Keratinocyte (primary cell): ENCODE measurements at regions not wholly inside any gene's neighbourhood (a gene's known extent, or its start where the extent isn't known, plus 50 kb on each side); places are given as distances from the start of the nearest gene placed in this dataset.
A peak's percentile ranks its signal among the peaks of the same experiment; 100 is the strongest.

Source experiments
- DNase-seq: peaks from one replicate; pipeline ENCODE4 v3.0.0-alpha.2; 2011; ENCODE audit warnings: low read depth, missing footprints, low spot score
- FAIRE-seq: peaks from 2 replicates; lab custom pipeline; 2011; peaks lifted over from hg19 to GRCh38; lab: Jason Lieb, UNC
- H2AFZ ChIP-seq: 2 replicates; pipeline ENCODE4 v1.6.0; 2012; ENCODE audit warnings: low read length, control low read depth, inconsistent platforms; ENCODE audit not compliant: control insufficient read depth
- H3K27ac ChIP-seq: 2 replicates; pipeline ENCODE4 v1.5.1; 2011; ENCODE audit warnings: low read length; ENCODE audit not compliant: control insufficient read depth, insufficient read depth
- H3K27me3 ChIP-seq: 3 replicates; pipeline ENCODE4 v1.6.0; 2011; ENCODE audit warnings: low read length; ENCODE audit not compliant: control insufficient read depth, insufficient read depth; ENCODE audit errors: extremely low read depth
- H3K36me3 ChIP-seq, 2 experiments: 2 replicates in 1 of 2; 3 replicates in 1 of 2; pipeline ENCODE4 v1.5.1; 2011; ENCODE audit warnings: low read length in 2 of 2, mild to moderate bottlenecking in 1 of 2; ENCODE audit not compliant: control insufficient read depth in 2 of 2, insufficient read depth in 2 of 2; ENCODE audit errors: extremely low read depth in 1 of 2
- H3K4me1 ChIP-seq: 3 replicates; pipeline ENCODE4 v1.5.1; 2011; ENCODE audit warnings: low read length; ENCODE audit not compliant: control insufficient read depth, insufficient read depth; ENCODE audit errors: extremely low read depth
- H3K4me2 ChIP-seq: 3 replicates; pipeline ENCODE4 v1.6.0; 2011; ENCODE audit warnings: low read depth, low read length; ENCODE audit not compliant: control insufficient read depth, insufficient read depth; ENCODE audit errors: extremely low read depth
- H3K4me3 ChIP-seq, 3 experiments: fragments of 200-600 bp in 1 of 3; sonication (generic) in 1 of 3; 2 replicates in 2 of 3; 3 replicates in 1 of 3; pipeline ENCODE4 v1.5.1; 2011 to 2016; ENCODE audit warnings: low read length in 3 of 3, mild to moderate bottlenecking in 3 of 3, control low read depth in 2 of 3, inconsistent platforms in 1 of 3, low read depth in 1 of 3, mixed read lengths in 1 of 3, mixed run types in 1 of 3, moderate library complexity in 1 of 3; ENCODE audit not compliant: control insufficient read depth in 2 of 3, insufficient read depth in 2 of 3; ENCODE audit errors: extremely low read depth in 1 of 3
- H3K79me2 ChIP-seq: 2 replicates; pipeline ENCODE4 v1.6.0; 2012; ENCODE audit warnings: low read length; ENCODE audit not compliant: control insufficient read depth, insufficient read depth
- H3K9ac ChIP-seq: 3 replicates; pipeline ENCODE4 v1.6.0; 2011; ENCODE audit warnings: low read length; ENCODE audit not compliant: control insufficient read depth, insufficient read depth; ENCODE audit errors: extremely low read depth
- H3K9me1 ChIP-seq: 3 replicates; pipeline ENCODE4 v1.6.0; 2011; ENCODE audit warnings: low read length; ENCODE audit not compliant: control insufficient read depth, insufficient read depth; ENCODE audit errors: extremely low read depth
- H3K9me3 ChIP-seq: 2 replicates; pipeline ENCODE4 v1.5.1; 2012; ENCODE audit warnings: low read depth, low read length; ENCODE audit not compliant: control insufficient read depth
- H4K20me1 ChIP-seq: 3 replicates; pipeline ENCODE4 v1.6.0; 2011; ENCODE audit warnings: low read length; ENCODE audit not compliant: control insufficient read depth, insufficient read depth; ENCODE audit errors: extremely low read depth
- EZH2 ChIP-seq: IDR thresholded peaks from one replicate; pipeline ENCODE4 v1.6.1; 2012; ENCODE audit warnings: inconsistent platforms, mild to moderate bottlenecking, low read length, moderate library complexity
- dilution Hi-C: fragments of 300-500 bp; cut with MboI; formaldehyde crosslinking; loops from one replicate; pipeline ENCODE4 v1.7.0; 2020; ENCODE audit warnings: low sequenced_read_pairs; ENCODE audit not compliant: extremely low pct_ligation_motif_present
- TF ChIP-seq, protein P1 (sequence below), 3 experiments: IDR thresholded peaks in 1 of 3; conservative IDR thresholded peaks in 1 of 3; optimal IDR thresholded peaks in 1 of 3; 2 replicates in 2 of 3; 3 replicates in 1 of 3; pipeline versions ENCODE3 to v1.5.1; 2011; ENCODE audit warnings: low read length in 3 of 3, mild to moderate bottlenecking in 3 of 3, moderate library complexity in 2 of 3, control low read depth in 1 of 3, inconsistent platforms in 1 of 3; ENCODE audit not compliant: insufficient read depth in 2 of 3; ENCODE audit errors: extremely low read depth in 1 of 3

DNA sequence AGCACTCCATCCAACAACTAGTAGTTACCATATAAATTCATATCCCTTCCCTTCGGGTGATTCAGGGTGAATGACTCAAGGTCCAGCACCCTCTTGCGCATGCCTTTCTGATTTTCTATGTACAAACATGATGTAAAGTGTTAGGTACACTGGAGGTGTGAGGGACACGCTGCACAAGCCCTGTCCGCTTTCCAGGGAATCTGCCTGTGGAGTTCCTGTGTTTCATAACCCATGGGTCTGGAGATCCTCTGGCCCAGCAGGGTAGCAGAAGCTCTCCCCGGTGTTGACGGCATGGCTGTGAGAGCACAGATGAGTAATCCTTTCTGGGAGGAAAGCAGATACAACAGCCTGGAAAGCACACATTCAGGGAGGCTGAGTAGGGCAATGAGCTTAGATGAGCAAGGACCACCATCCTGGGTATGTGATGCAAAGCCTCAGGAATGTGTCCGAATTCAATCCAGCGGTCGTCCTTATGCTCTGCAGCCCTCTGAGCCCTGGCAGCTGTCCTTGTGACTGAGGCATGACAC is 142.9 kb upstream of the TP63 start:
- FAIRE-seq (peak; percentile 61), DNase-seq (peak; percentile 54)
- peak overlapping the region; percentile 5 for H3K27ac ChIP-seq
- H3K79me2 ChIP-seq = no peaks in the 10 kb centered on the region
- dilution Hi-C loops = no loop called here
- H3K9me1 ChIP-seq = no peaks in the 10 kb centered on the region
- H4K20me1 ChIP-seq = no peaks in the 10 kb centered on the region
- peaks cover 31% of the 10 kb centered on the region for H3K4me1 ChIP-seq
- no peaks in the 10 kb centered on the region for H3K9me3 ChIP-seq
- H2AFZ ChIP-seq = no peak overlapping the region
- H3K36me3 ChIP-seq = no peaks in the 10 kb centered on the region
- no peak overlapping the region for H3K4me2 ChIP-seq
- TF ChIP-seq EZH2 = no peak
- TF ChIP-seq, protein P1, sequence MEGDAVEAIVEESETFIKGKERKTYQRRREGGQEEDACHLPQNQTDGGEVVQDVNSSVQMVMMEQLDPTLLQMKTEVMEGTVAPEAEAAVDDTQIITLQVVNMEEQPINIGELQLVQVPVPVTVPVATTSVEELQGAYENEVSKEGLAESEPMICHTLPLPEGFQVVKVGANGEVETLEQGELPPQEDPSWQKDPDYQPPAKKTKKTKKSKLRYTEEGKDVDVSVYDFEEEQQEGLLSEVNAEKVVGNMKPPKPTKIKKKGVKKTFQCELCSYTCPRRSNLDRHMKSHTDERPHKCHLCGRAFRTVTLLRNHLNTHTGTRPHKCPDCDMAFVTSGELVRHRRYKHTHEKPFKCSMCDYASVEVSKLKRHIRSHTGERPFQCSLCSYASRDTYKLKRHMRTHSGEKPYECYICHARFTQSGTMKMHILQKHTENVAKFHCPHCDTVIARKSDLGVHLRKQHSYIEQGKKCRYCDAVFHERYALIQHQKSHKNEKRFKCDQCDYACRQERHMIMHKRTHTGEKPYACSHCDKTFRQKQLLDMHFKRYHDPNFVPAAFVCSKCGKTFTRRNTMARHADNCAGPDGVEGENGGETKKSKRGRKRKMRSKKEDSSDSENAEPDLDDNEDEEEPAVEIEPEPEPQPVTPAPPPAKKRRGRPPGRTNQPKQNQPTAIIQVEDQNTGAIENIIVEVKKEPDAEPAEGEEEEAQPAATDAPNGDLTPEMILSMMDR (optimal IDR thresholded peaks at IDR 0.05 in 1 of 3, IDR thresholded peaks at IDR 0.05 in 1 of 3, conservative IDR thresholded peaks at IDR 0.05 in 1 of 3; ENCODE audit: extremely low read depth in 1 of 3, insufficient read depth in 2 of 3, low read length in 3 of 3) = no peak
- no peaks in the 10 kb centered on the region for H3K27me3 ChIP-seq
- H3K4me3 ChIP-seq = no peak overlapping the region
- no peak overlapping the region for H3K9ac ChIP-seq

DNA sequence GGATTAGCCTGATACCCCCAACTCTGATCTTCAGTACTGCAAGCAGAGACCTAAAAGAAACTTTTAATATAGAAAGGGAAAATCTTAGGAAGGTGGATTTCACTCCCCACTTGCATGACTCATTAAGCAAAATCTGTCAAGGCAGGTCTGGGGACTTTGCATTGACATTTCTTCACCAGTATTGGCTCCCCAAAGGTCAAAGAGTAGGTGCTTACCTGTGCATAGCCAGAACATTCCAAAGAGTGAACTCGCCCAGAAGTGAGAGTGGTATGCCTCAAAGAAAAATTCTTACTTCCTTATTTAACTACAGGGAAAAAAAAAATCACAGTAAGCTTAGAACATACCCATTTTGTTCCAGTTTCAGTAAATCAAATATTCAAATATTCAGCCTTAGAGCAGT is 140.9 kb upstream of the TP63 start:
- dilution Hi-C loops = no loop called here
- peak; percentile 40 for DNase-seq

More for the DNA sequence above, 140.9 kb upstream of the TP63 start:
- H2AFZ ChIP-seq = no peak overlapping the region
- H3K9me1 ChIP-seq = no peaks in the 10 kb centered on the region
- H3K4me1 ChIP-seq = peaks cover 35% of the 10 kb centered on the region
- no peaks in the 10 kb centered on the region for H3K79me2 ChIP-seq
- H3K27me3 ChIP-seq = no peaks in the 10 kb centered on the region
- no peak overlapping the region for H3K4me3 ChIP-seq
- no peak overlapping the region for H3K9ac ChIP-seq
- H3K9me3 ChIP-seq = no peaks in the 10 kb centered on the region
- H4K20me1 ChIP-seq = no peaks in the 10 kb centered on the region
- FAIRE-seq = peak; percentile 26
- H3K27ac ChIP-seq = peak overlapping the region; percentile 17
- no peaks in the 10 kb centered on the region for H3K36me3 ChIP-seq
- peak overlapping the region; percentile 37 for H3K4me2 ChIP-seq
- TF ChIP-seq, protein P1 (optimal IDR thresholded peaks at IDR 0.05 in 1 of 3, IDR thresholded peaks at IDR 0.05 in 1 of 3, conservative IDR thresholded peaks at IDR 0.05 in 1 of 3; ENCODE audit: extremely low read depth in 1 of 3, insufficient read depth in 2 of 3, low read length in 3 of 3) = no peak
- no peak for TF ChIP-seq EZH2
